Smooth muscle cell (in vitro differentiated cells): ENCODE measurements at regions not wholly inside any gene's neighbourhood (a gene's known extent, or its start where the extent isn't known, plus 50 kb on each side); places are given as distances from the start of the nearest gene placed in this dataset.
A peak's percentile ranks its signal among the peaks of the same experiment; 100 is the strongest.

Experiments
- DNase-seq: peaks from one replicate; lab custom pipeline; 2025; ENCODE audit not compliant: unreplicated experiment; lab: John Stamatoyannopoulos, UW
- H2AFZ ChIP-seq: fragments of 200-600 bp; sonication (generic); 2 replicates; pipeline ENCODE4 v1.6.0; 2016; ENCODE audit warnings: antibody characterized with exemption, low read depth, mild to moderate bottlenecking
- H3F3A ChIP-seq: fragments of 200-600 bp; sonication (generic); 2 replicates; pipeline ENCODE4 v1.6.0; 2017; ENCODE audit warnings: antibody characterized with exemption, low read depth
- H3K27ac ChIP-seq: fragments of 200-600 bp; sonication (generic); 2 replicates; pipeline ENCODE4 v1.5.1; 2016; ENCODE audit warnings: low read depth, mild to moderate bottlenecking
- H3K27me3 ChIP-seq: fragments of 200-600 bp; sonication (generic); 2 replicates; pipeline ENCODE4 v1.6.1; 2016; ENCODE audit warnings: low read depth, mild to moderate bottlenecking
- H3K36me3 ChIP-seq: fragments of 200-600 bp; sonication (generic); 2 replicates; pipeline ENCODE4 v1.5.1; 2016; ENCODE audit warnings: low read depth
- H3K4me1 ChIP-seq: fragments of 200-600 bp; sonication (generic); 2 replicates; pipeline ENCODE4 v1.5.1; 2016; ENCODE audit warnings: low read depth
- H3K4me2 ChIP-seq: fragments of 200-600 bp; sonication (generic); 2 replicates; pipeline ENCODE4 v1.6.0; 2016; ENCODE audit warnings: mild to moderate bottlenecking
- H3K4me3 ChIP-seq: fragments of 200-600 bp; sonication (generic); 2 replicates; pipeline ENCODE4 v1.5.1; 2016; ENCODE audit warnings: mild to moderate bottlenecking
- H3K79me2 ChIP-seq: fragments of 200-600 bp; sonication (generic); 2 replicates; pipeline ENCODE4 v1.6.0; 2016; ENCODE audit warnings: low read depth, mild to moderate bottlenecking
- H3K9ac ChIP-seq: fragments of 200-600 bp; sonication (generic); 2 replicates; pipeline ENCODE4 v1.6.0; 2016; ENCODE audit warnings: low read depth
- H3K9me3 ChIP-seq: fragments of 200-600 bp; sonication (generic); replicated peaks from 2 replicates; pipeline ENCODE4 v1.5.1; 2016; ENCODE audit warnings: low read depth
- H4K20me1 ChIP-seq: fragments of 200-600 bp; sonication (generic); 2 replicates; pipeline ENCODE4 v1.6.0; 2016; ENCODE audit warnings: low read depth
- WGBS: methylation state at CpG from one replicate; pipeline ENCODE4 v1.1.7; 2016; ENCODE audit warnings: low lambda C conversion rate; 5-methylcytosine and 5-hydroxymethylcytosine counted together
- TF ChIP-seq, protein P1 (sequence below): fragments of 200-600 bp; sonication (generic); IDR thresholded peaks from 2 replicates; pipeline ENCODE4 v1.5.1; 2017; ENCODE audit warnings: borderline replicate concordance, mild to moderate bottlenecking, antibody characterized with exemption; ENCODE audit not compliant: insufficient read depth, poor library complexity, severe bottlenecking

- DNase-seq, result no peak
These were observed 60.8 kb downstream of the FOXD1 start for GRCh38 chr5:73387601-73388305.

DNA sequence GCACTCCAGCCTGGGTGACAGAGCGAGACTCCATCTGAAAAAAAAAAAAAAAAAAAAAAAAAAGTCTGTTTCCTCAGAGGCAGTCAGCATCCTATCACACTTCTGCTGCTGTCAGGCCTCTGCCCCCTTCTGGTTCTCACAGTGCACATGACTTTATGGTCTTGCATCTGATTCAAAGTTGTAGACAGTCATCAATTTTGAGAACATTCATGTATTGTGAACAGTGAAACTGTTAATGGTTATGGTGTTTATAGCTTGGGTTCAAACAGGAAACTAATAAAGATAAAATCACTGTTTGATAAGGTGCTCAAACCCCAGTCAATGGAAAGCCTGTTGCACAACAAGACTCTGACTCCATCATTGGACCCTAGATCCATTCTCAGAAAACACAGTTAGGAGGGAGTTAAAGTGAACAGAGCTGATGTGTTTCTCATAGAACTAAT is 61.4 kb downstream of the FOXD1 start:
- peak overlapping the region; percentile 36 for H2AFZ ChIP-seq
- no peaks in the 10 kb centered on the region for H3K79me2 ChIP-seq
- peaks cover 11% of the 10 kb centered on the region for H3K4me1 ChIP-seq
- H3K27ac ChIP-seq, result no peak overlapping the region
- DNase-seq, result no peak
- no peaks in the 10 kb centered on the region for H3K27me3 ChIP-seq
- H3K9ac ChIP-seq, result no peak overlapping the region
- H3K4me3 ChIP-seq, result no peak overlapping the region
- peaks cover 12% of the 10 kb centered on the region for H3K36me3 ChIP-seq
- WGBS, result 70% methylated on average over 1 of the region's 1 CpG
- TF ChIP-seq, protein P1, sequence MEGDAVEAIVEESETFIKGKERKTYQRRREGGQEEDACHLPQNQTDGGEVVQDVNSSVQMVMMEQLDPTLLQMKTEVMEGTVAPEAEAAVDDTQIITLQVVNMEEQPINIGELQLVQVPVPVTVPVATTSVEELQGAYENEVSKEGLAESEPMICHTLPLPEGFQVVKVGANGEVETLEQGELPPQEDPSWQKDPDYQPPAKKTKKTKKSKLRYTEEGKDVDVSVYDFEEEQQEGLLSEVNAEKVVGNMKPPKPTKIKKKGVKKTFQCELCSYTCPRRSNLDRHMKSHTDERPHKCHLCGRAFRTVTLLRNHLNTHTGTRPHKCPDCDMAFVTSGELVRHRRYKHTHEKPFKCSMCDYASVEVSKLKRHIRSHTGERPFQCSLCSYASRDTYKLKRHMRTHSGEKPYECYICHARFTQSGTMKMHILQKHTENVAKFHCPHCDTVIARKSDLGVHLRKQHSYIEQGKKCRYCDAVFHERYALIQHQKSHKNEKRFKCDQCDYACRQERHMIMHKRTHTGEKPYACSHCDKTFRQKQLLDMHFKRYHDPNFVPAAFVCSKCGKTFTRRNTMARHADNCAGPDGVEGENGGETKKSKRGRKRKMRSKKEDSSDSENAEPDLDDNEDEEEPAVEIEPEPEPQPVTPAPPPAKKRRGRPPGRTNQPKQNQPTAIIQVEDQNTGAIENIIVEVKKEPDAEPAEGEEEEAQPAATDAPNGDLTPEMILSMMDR, result no peak
- peaks cover 22% of the 10 kb centered on the region for H3F3A ChIP-seq
- H3K4me2 ChIP-seq, result no peak overlapping the region
- peaks cover 17% of the 10 kb centered on the region for H3K9me3 ChIP-seq
- H4K20me1 ChIP-seq, result no peaks in the 10 kb centered on the region

More at GRCh38 chr5:73387601-73388305, 60.8 kb downstream of the FOXD1 start:
- no peak overlapping the region for H3K9ac ChIP-seq
- H3K36me3 ChIP-seq, result peaks cover 12% of the 10 kb centered on the region
- peak overlapping the region; percentile 36 for H2AFZ ChIP-seq
- no peaks in the 10 kb centered on the region for H4K20me1 ChIP-seq
- peaks cover 17% of the 10 kb centered on the region for H3K9me3 ChIP-seq
- H3F3A ChIP-seq, result peaks cover 27% of the 10 kb centered on the region
- H3K79me2 ChIP-seq, result no peaks in the 10 kb centered on the region
- no peaks in the 10 kb centered on the region for H3K27me3 ChIP-seq
- peak overlapping the region; percentile 45 for H3K4me2 ChIP-seq
- H3K27ac ChIP-seq, result peak overlapping the region; percentile 22
- peaks cover 11% of the 10 kb centered on the region for H3K4me1 ChIP-seq
- no peak overlapping the region for H3K4me3 ChIP-seq
- 35% methylated on average over 7 of the region's 7 CpGs for WGBS
- TF ChIP-seq, protein P1, result no peak

DNA sequence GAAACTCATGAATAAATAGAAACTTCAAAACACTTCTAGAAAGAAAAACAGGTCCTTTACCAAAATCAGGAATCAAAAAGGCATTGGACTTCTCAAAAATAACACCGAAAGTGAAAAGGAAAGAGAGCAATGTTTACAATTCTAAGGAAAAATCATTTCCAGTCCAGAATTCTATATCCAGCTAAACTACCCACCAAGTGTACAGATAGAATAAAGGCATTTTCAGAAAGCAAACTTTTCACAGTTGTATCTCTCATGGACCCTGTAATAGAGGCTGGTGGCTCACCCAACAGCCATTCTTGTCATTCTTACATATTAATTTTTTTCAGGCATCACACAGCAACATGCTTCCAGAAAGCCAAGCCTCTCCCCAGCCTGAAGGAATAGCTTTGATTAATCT is 63.7 kb downstream of the FOXD1 start:
- no peak overlapping the region for H3K27ac ChIP-seq
- H3K36me3 ChIP-seq, result peaks cover 12% of the 10 kb centered on the region
- TF ChIP-seq, protein P1, result no peak
- no peak overlapping the region for H3K4me3 ChIP-seq
- no peaks in the 10 kb centered on the region for H4K20me1 ChIP-seq
- H3K27me3 ChIP-seq, result no peaks in the 10 kb centered on the region
- H3K9ac ChIP-seq, result no peak overlapping the region
- H3K9me3 ChIP-seq, result peaks cover 17% of the 10 kb centered on the region
- no peaks in the 10 kb centered on the region for H3K79me2 ChIP-seq
- H3K4me2 ChIP-seq, result no peak overlapping the region
- H3F3A ChIP-seq, result peaks cover 20% of the 10 kb centered on the region
- H2AFZ ChIP-seq, result no peak overlapping the region
- H3K4me1 ChIP-seq, result peaks cover 11% of the 10 kb centered on the region
- no peak for DNase-seq
- WGBS, result 83% methylated on average over 1 of the region's 1 CpG

GRCh38 chr5:73382401-73382740 is 66.2 kb downstream of the FOXD1 start:
- WGBS, result 90% methylated on average over 27 of the region's 27 CpGs
- Histone ChIP-seq H3K79me2 (no peaks in the 10 kb centered on the region), H3F3A (peaks cover 4% of the 10 kb centered on the region), H3K4me2 (no peak overlapping the region), H3K27me3 (no peaks in the 10 kb centered on the region), H3K4me3 (no peak overlapping the region), H2AFZ (no peak overlapping the region), H3K9ac (no peak overlapping the region), H3K4me1 (peaks cover 5% of the 10 kb centered on the region), H3K9me3 (peaks cover 17% of the 10 kb centered on the region), H4K20me1 (no peaks in the 10 kb centered on the region), H3K27ac (no peak overlapping the region), H3K36me3 (peaks cover 12% of the 10 kb centered on the region)
- no peak for DNase-seq
- TF ChIP-seq, protein P1, result no peak
